Ishikawa (cell line): ENCODE measurements at regions not wholly inside any gene's neighbourhood (a gene's known extent, or its start where the extent isn't known, plus 50 kb on each side); places are given as distances from the start of the nearest gene placed in this dataset.

Experiments used
- FOXM1 ChIP-seq: IDR thresholded peaks from 2 replicates; pipeline ENCODE4 v1.6.1; 2012; ENCODE audit warnings: low read depth, borderline replicate concordance
- YY1 ChIP-seq: IDR thresholded peaks from 2 replicates; pipeline ENCODE4 v1.6.1; 2012; ENCODE audit warnings: low read depth

- TF ChIP-seq FOXM1 = no peak
- TF ChIP-seq YY1 = no peak
These were observed 217.5 kb downstream of the ABCC12 start for GRCh38 chr16:47938272-47938671.
